HL-60 (cell line): ENCODE measurements at regions not wholly inside any gene's neighbourhood (a gene's known extent, or its start where the extent isn't known, plus 50 kb on each side); places are given as distances from the start of the nearest gene placed in this dataset.

ENCODE experiments used
- CTCF ChIP-seq: IDR thresholded peaks from one replicate; pipeline ENCODE4 v1.5.1; 2011; ENCODE audit warnings: low read length, control low read depth, inconsistent platforms; ENCODE audit not compliant: insufficient read depth
- TF ChIP-seq, protein P1 (sequence below): IDR thresholded peaks from 2 replicates; pipeline ENCODE4 v1.6.1; 2012; ENCODE audit warnings: low read depth; ENCODE audit not compliant: insufficient replicate concordance

DNA sequence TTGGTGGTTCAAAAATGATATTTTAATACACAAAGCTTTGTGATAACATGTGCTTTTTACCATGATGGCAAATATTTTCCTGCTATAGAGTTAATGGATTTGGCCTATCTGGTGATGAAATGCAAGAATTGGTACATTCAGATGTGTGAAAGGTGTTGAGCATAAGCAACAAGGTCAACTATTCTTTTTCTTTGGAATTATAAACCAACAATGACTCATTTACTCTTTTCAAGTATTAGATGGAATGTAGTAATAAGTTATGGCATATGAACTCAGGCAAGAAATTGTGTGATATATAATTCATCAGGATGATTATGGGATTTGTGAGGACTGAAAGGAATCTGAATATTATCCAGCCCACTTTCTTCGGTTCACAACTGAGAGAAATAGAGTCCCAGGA is 471.4 kb downstream of the ETNK1 start:
- TF ChIP-seq CTCF = no peak
- TF ChIP-seq, protein P1, sequence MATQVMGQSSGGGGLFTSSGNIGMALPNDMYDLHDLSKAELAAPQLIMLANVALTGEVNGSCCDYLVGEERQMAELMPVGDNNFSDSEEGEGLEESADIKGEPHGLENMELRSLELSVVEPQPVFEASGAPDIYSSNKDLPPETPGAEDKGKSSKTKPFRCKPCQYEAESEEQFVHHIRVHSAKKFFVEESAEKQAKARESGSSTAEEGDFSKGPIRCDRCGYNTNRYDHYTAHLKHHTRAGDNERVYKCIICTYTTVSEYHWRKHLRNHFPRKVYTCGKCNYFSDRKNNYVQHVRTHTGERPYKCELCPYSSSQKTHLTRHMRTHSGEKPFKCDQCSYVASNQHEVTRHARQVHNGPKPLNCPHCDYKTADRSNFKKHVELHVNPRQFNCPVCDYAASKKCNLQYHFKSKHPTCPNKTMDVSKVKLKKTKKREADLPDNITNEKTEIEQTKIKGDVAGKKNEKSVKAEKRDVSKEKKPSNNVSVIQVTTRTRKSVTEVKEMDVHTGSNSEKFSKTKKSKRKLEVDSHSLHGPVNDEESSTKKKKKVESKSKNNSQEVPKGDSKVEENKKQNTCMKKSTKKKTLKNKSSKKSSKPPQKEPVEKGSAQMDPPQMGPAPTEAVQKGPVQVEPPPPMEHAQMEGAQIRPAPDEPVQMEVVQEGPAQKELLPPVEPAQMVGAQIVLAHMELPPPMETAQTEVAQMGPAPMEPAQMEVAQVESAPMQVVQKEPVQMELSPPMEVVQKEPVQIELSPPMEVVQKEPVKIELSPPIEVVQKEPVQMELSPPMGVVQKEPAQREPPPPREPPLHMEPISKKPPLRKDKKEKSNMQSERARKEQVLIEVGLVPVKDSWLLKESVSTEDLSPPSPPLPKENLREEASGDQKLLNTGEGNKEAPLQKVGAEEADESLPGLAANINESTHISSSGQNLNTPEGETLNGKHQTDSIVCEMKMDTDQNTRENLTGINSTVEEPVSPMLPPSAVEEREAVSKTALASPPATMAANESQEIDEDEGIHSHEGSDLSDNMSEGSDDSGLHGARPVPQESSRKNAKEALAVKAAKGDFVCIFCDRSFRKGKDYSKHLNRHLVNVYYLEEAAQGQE = no peak
